K562 (cell line): ENCODE measurements at regions not wholly inside any gene's neighbourhood (a gene's known extent, or its start where the extent isn't known, plus 50 kb on each side); places are given as distances from the start of the nearest gene placed in this dataset.

ENCODE experiments used
- ATAC-seq: fragments of 200-7000 bp; cut with Tn5 transposase; 3 replicates; pipeline ENCODE4 v1.9.1; 2020; ENCODE audit warnings: moderate library complexity
- BruUV-seq: library from RNA; stranded (reverse); fragments of 400-500 nt; replicated peaks from 2 replicates; lab custom pipeline; 2021; lab: Mats Ljungman, UMichigan
- CTCF ChIA-PET: fragments of 300-600 bp; formaldehyde crosslinking; extraction: SDS; loops from one replicate; lab custom pipeline; 2021; ENCODE audit warnings: low intra/inter-chr PET ratio; lab: Yijun Ruan, JAX
- POLR2A ChIA-PET: fragments of 300-600, 350-650 bp; sonication (Branson Sonifier 250); formaldehyde crosslinking; extraction: SDS; loops from one replicate; lab custom pipeline; 2021; ENCODE audit warnings: antibody characterized with exemption, inconsistent platforms; lab: Yijun Ruan, JAX
- DNase-seq, 4 experiments: peaks; one replicate each; pipeline versions ENCODE4 v3.0.0 to v3.0.0-alpha.2; 2011 to 2018; ENCODE audit warnings: low spot score in 3 of 4, mixed read lengths in 3 of 4; ENCODE audit errors: extremely low read depth in 1 of 4
- FAIRE-seq: peaks from 2 replicates; lab custom pipeline; 2011; peaks lifted over from hg19 to GRCh38; lab: Jason Lieb, UNC
- H2AFZ ChIP-seq: 2 replicates; pipeline ENCODE4 v1.6.0; 2011; ENCODE audit warnings: low read depth, low read length, control low read depth, inconsistent platforms
- H3K27ac ChIP-seq: fragments of 200-600 bp; 3 replicates; pipeline ENCODE4 v1.8.0; 2011; ENCODE audit warnings: low read depth, mild to moderate bottlenecking, control low read depth, inconsistent platforms, low read length, moderate library complexity, mixed read lengths; ENCODE audit errors: extremely low read depth
- H3K27me3 ChIP-seq, 2 experiments: fragments of 300-600 bp in 1 of 2; 2 replicates in 1 of 2; 3 replicates in 1 of 2; pipeline versions ENCODE4 v1.6.0 to v1.8.0; 2011; ENCODE audit warnings: inconsistent platforms in 2 of 2, low read length in 2 of 2, mild to moderate bottlenecking in 1 of 2, mixed read lengths in 1 of 2, moderate library complexity in 1 of 2; ENCODE audit not compliant: control insufficient read depth in 2 of 2, insufficient read depth in 2 of 2
- H3K36me3 ChIP-seq: fragments of 300-600 bp; 3 replicates; pipeline ENCODE4 v1.8.0; 2011; ENCODE audit warnings: mild to moderate bottlenecking, low read length, inconsistent platforms; ENCODE audit not compliant: control insufficient read depth, insufficient read depth
- H3K4me1 ChIP-seq, 2 experiments: fragments of 200-600 bp in 1 of 2; replicated peaks in 1 of 2; 2 replicates in 1 of 2; 3 replicates in 1 of 2; pipeline versions ENCODE4 v1.5.1 to v1.8.0; 2011; ENCODE audit warnings: inconsistent platforms in 2 of 2, low read length in 2 of 2, mild to moderate bottlenecking in 1 of 2, mixed read lengths in 1 of 2, moderate library complexity in 1 of 2; ENCODE audit not compliant: control insufficient read depth in 2 of 2, insufficient read depth in 2 of 2
- H3K4me2 ChIP-seq: 2 replicates; pipeline ENCODE4 v1.6.1; 2011; ENCODE audit warnings: low read length, control low read depth, inconsistent platforms, mixed read lengths; ENCODE audit not compliant: insufficient read depth
- H3K4me3 ChIP-seq: fragments of 200-600 bp; sonication (generic), shearing (Covaris generic); 2 replicates; pipeline ENCODE4 v1.5.1; 2016; ENCODE audit warnings: control low read depth, inconsistent platforms
- H3K79me2 ChIP-seq: fragments of 200-600 bp; 3 replicates; pipeline ENCODE4 v1.8.0; 2011; ENCODE audit warnings: low read length, inconsistent platforms; ENCODE audit not compliant: control insufficient read depth, insufficient read depth
- H3K9ac ChIP-seq, 2 experiments: 2 replicates each; pipeline versions ENCODE4 v1.6.0 to v1.6.1; 2011; ENCODE audit warnings: low read depth in 2 of 2, low read length in 2 of 2, control low read depth in 1 of 2, inconsistent platforms in 1 of 2, mild to moderate bottlenecking in 1 of 2, mixed read lengths in 1 of 2; ENCODE audit not compliant: insufficient read depth in 1 of 2
- H3K9me1 ChIP-seq: one replicate; pipeline ENCODE4 v1.6.0; 2011; ENCODE audit warnings: inconsistent platforms, mild to moderate bottlenecking, low read length, moderate library complexity; ENCODE audit not compliant: control insufficient read depth, insufficient read depth
- H3K9me3 ChIP-seq: replicated peaks from 2 replicates; pipeline ENCODE4 v1.5.1; 2011; ENCODE audit warnings: low read depth, low read length, inconsistent platforms; ENCODE audit not compliant: control insufficient read depth, insufficient read depth
- H4K20me1 ChIP-seq: replicated peaks from 2 replicates; pipeline ENCODE4 v1.6.1; 2011; ENCODE audit warnings: low read length, inconsistent platforms, mixed read lengths; ENCODE audit not compliant: control insufficient read depth, insufficient read depth
- CHCHD3 ChIP-seq: fragments of 250-450 bp; sonication (Bioruptor Pico); IDR thresholded peaks from 2 replicates; pipeline ENCODE4 v2.1.2; 2022; ENCODE audit warnings: mild to moderate bottlenecking
- ETS2 ChIP-seq: IDR thresholded peaks from 2 replicates; pipeline ENCODE4 v1.6.1; 2016; ENCODE audit warnings: borderline replicate concordance, missing genetic modification characterization, mild to moderate bottlenecking, moderate library complexity, missing compliant biosample characterization; ENCODE audit not compliant: poor library complexity, severe bottlenecking
- GATAD2B ChIP-seq: fragments of 450-650 bp; IDR thresholded peaks from 2 replicates; pipeline ENCODE4 v1.6.1; 2017; ENCODE audit warnings: mild to moderate bottlenecking, borderline replicate concordance
- ILK ChIP-seq: fragments of 450-650 bp; IDR thresholded peaks from 2 replicates; pipeline ENCODE4 v1.6.1; 2016; ENCODE audit warnings: missing genetic modification characterization, low read depth, mild to moderate bottlenecking, missing compliant biosample characterization, moderate library complexity, borderline replicate concordance
- JUND ChIP-seq, 2 experiments: IDR thresholded peaks; 2 replicates in 1 of 2; 3 replicates in 1 of 2; pipeline ENCODE4 v1.6.1; 2011; ENCODE audit warnings: borderline replicate concordance in 2 of 2, low read depth in 2 of 2, low read length in 2 of 2, improper control_type of control experiment in 1 of 2, missing biosample characterization in 1 of 2, missing genetic modification characterization in 1 of 2, missing genetic modification reagents in 1 of 2
- KLF1 ChIP-seq: fragments of 450-650 bp; IDR thresholded peaks from 2 replicates; pipeline ENCODE4 v1.6.1; 2016; ENCODE audit warnings: missing genetic modification characterization, missing compliant biosample characterization
- SP2 ChIP-seq: IDR thresholded peaks from 2 replicates; pipeline ENCODE4 v1.6.1; 2011; ENCODE audit warnings: mild to moderate bottlenecking, low read depth, low read length, moderate library complexity; ENCODE audit not compliant: poor library complexity, severe bottlenecking; ENCODE audit errors: extremely low read depth
- SRSF9 ChIP-seq: fragments of 200-400 bp; formaldehyde crosslinking; IDR thresholded peaks from 2 replicates; pipeline ENCODE4 v1.6.1; 2017; ENCODE audit warnings: low read depth, low read length, borderline replicate concordance
- ZBTB1 ChIP-seq: sonication (generic); formaldehyde crosslinking; IDR thresholded peaks from 2 replicates; pipeline ENCODE4 v1.8.1; 2023; ENCODE audit warnings: missing genetic modification reagents, low read depth, mild to moderate bottlenecking, borderline replicate concordance
- ZNF134 ChIP-seq: fragments of 250-450 bp; sonication (Bioruptor Pico); conservative IDR thresholded peaks from 2 replicates; pipeline ENCODE4 v1.4.0; 2020
- ZNF232 ChIP-seq: sonication (generic); formaldehyde crosslinking; IDR thresholded peaks from 2 replicates; pipeline ENCODE4 v1.8.0; 2022; ENCODE audit warnings: mild to moderate bottlenecking, missing genetic modification reagents
- ZNF518B ChIP-seq: fragments of 250-450 bp; sonication (Bioruptor Pico); IDR thresholded peaks from 2 replicates; pipeline ENCODE4 v1.5.0; 2021; ENCODE audit warnings: mild to moderate bottlenecking, moderate library complexity
- ZNF707 ChIP-seq: fragments of 250-450 bp; sonication (Bioruptor Pico); conservative IDR thresholded peaks from 2 replicates; pipeline ENCODE4 v1.8.0; 2022; ENCODE audit warnings: inconsistent platforms, mild to moderate bottlenecking, moderate library complexity
- WGBS: fragments of 100-300 bp; shearing (Covaris generic); methylation state at CpG from one replicate; pipeline ENCODE4 v1.1.6; 2016; ENCODE audit warnings: low coverage, mixed read lengths; ENCODE audit not compliant: insufficient coverage; ENCODE audit errors: missing lambda C conversion rate; 5-methylcytosine and 5-hydroxymethylcytosine counted together
- in situ Hi-C: fragments of 300-500 bp; cut with MboI; formaldehyde crosslinking; loops from 4 replicates; pipeline ENCODE4 v1.15.0; 2018; ENCODE audit warnings: inconsistent platforms, mixed read lengths
- intact Hi-C: fragments of 100-400 bp; cut with micrococcal nuclease; formaldehyde crosslinking; loops from 2 replicates; pipeline ENCODE4 v1.14.2; 2022
- TF ChIP-seq, protein P1 (sequence below): sonication (generic); formaldehyde crosslinking; IDR thresholded peaks from 2 replicates; pipeline ENCODE4 v1.4.0; 2020; ENCODE audit warnings: mild to moderate bottlenecking, missing genetic modification reagents

DNA sequence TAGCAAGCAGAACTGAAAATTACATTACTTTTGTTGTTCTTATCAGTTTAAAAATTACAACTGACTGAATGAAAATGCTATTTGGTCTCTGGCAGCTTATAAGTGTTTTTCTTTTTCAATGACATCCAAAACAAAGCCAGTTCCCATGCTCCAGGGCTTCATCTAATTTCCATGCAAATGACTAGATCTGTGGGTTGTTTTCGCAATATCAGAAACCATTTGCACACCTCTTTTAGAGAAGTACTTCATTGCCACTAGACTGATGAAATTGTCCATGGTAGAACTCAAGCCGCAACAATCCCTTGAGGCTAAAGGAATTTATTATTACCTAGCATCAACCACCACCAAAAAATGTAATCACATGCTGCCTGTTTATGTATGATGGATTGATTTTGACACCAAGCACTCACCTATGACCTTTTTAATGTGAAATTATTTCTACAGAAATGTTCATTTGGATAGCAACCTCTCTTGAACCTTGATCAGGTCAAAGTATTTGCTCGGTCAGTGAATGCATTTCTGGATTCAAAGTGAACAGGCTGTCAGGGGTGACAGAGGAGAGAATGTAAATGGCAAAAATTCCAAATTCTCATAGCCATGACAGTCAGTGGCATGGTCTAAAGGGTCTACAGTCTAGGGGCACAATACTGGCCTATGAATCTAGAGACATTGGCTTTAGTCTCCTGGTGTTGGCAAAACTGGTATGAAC is 769.3 kb downstream of the SORCS1 start:
- H3K9me1 ChIP-seq, result no peaks in the 10 kb centered on the region
- no peak for TF ChIP-seq CHCHD3
- TF ChIP-seq ZNF518B, result no peak
- no peak for TF ChIP-seq JUND (IDR thresholded peaks at IDR 0.05; ENCODE audit: borderline replicate concordance, low read depth, low read length)
- TF ChIP-seq JUND (tag; IDR thresholded peaks at IDR 0.05; ENCODE audit: borderline replicate concordance, low read depth, low read length), result no peak
- TF ChIP-seq ZNF134, result no peak
- TF ChIP-seq ZNF707 (CRISPR knock-in tag), result no peak
- TF ChIP-seq ILK (tag), result no peak
- TF ChIP-seq SRSF9, result no peak
- no peak for TF ChIP-seq ZNF232
- TF ChIP-seq, protein P1, sequence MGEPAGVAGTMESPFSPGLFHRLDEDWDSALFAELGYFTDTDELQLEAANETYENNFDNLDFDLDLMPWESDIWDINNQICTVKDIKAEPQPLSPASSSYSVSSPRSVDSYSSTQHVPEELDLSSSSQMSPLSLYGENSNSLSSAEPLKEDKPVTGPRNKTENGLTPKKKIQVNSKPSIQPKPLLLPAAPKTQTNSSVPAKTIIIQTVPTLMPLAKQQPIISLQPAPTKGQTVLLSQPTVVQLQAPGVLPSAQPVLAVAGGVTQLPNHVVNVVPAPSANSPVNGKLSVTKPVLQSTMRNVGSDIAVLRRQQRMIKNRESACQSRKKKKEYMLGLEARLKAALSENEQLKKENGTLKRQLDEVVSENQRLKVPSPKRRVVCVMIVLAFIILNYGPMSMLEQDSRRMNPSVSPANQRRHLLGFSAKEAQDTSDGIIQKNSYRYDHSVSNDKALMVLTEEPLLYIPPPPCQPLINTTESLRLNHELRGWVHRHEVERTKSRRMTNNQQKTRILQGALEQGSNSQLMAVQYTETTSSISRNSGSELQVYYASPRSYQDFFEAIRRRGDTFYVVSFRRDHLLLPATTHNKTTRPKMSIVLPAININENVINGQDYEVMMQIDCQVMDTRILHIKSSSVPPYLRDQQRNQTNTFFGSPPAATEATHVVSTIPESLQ (CRISPR knock-in tag), result no peak
- TF ChIP-seq ETS2 (tag), result no peak
- no peak for TF ChIP-seq ZBTB1 (CRISPR knock-in tag)
- no peak for TF ChIP-seq SP2
- TF ChIP-seq GATAD2B, result no peak
- no peak for TF ChIP-seq KLF1 (tag)
- H2AFZ ChIP-seq, result no peak overlapping the region
- H3K27ac ChIP-seq, result no peak overlapping the region
- no peaks in the 10 kb centered on the region for H3K4me1 ChIP-seq
- DNase-seq (no peak), ATAC-seq (no peak), FAIRE-seq (no peak)
- in situ Hi-C loops (no loop called here), intact Hi-C loops (no loop called here)
- H3K4me2 ChIP-seq, result no peak overlapping the region
- 0% methylated on average over 1 of the region's 3 CpGs for WGBS
- no peaks in the 10 kb centered on the region for H3K27me3 ChIP-seq
- H3K4me3 ChIP-seq, result no peak overlapping the region
- no peaks in the 10 kb centered on the region for H3K9me3 ChIP-seq
- H3K79me2 ChIP-seq, result no peaks in the 10 kb centered on the region
- BruUV-seq, result no TSS peak
- no peak overlapping the region for H3K9ac ChIP-seq
- ChIA-PET POLR2A (no interaction called here), CTCF (no interaction called here)
- H4K20me1 ChIP-seq, result no peaks in the 10 kb centered on the region
- no peaks in the 10 kb centered on the region for H3K36me3 ChIP-seq
